ENCODE measurements at regions not wholly inside any gene's neighbourhood (a gene's known extent, or its start where the extent isn't known, plus 50 kb on each side); places are given as distances from the start of the nearest gene placed in this dataset.

DNA sequence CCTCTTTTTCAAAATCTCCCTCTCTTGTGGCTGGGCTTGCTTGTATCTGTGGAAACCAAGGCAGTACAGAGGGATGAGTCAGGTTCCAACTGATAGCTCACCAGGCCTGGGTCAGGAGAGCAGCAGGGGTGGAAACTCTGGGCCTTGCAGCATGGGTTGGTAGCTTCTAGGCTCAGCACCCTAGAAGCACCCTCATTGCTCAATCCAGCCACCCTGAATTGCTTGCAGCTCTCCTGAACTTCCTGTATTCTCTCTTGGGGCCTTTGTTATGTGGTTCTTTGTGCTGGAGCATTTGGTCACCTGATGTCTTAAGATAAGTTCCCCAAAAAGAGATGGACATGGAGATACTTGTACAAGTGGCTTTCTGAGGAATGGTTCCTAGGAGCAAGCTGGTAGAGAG, 169.4 kb downstream of the IRX5 start:
- TF ChIP-seq, protein P1, sequence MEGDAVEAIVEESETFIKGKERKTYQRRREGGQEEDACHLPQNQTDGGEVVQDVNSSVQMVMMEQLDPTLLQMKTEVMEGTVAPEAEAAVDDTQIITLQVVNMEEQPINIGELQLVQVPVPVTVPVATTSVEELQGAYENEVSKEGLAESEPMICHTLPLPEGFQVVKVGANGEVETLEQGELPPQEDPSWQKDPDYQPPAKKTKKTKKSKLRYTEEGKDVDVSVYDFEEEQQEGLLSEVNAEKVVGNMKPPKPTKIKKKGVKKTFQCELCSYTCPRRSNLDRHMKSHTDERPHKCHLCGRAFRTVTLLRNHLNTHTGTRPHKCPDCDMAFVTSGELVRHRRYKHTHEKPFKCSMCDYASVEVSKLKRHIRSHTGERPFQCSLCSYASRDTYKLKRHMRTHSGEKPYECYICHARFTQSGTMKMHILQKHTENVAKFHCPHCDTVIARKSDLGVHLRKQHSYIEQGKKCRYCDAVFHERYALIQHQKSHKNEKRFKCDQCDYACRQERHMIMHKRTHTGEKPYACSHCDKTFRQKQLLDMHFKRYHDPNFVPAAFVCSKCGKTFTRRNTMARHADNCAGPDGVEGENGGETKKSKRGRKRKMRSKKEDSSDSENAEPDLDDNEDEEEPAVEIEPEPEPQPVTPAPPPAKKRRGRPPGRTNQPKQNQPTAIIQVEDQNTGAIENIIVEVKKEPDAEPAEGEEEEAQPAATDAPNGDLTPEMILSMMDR (IDR thresholded peaks at IDR 0.05; ENCODE audit: low read depth, low read length) = no peak
- DNase-seq (ENCODE audit: extremely low read depth, low read depth) = no peak

DNA sequence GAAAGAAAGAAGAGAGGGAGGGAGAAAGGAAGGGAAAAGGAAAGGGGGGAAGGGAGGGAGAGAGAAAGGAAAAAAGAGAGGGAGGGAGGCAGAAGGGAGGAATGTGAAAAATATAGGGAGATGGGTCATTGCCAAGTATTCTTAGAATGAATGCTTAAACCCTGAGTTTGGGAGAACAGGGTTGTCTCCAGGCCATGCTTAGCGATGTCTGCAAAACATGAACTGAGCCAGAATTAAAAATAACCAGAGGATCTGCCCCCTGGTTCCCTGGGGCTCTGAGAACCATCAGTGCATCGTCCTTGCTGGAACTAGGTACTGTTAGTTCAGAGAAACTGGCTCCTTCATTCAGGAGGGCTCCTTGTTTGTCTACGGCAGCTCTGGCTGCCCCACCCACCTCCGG, 170.4 kb downstream of the IRX5 start:
- TF ChIP-seq, protein P1 (IDR thresholded peaks at IDR 0.05; ENCODE audit: low read depth, low read length) = no peak
- DNase-seq (ENCODE audit: extremely low read depth, low read depth) = no peak

DNA sequence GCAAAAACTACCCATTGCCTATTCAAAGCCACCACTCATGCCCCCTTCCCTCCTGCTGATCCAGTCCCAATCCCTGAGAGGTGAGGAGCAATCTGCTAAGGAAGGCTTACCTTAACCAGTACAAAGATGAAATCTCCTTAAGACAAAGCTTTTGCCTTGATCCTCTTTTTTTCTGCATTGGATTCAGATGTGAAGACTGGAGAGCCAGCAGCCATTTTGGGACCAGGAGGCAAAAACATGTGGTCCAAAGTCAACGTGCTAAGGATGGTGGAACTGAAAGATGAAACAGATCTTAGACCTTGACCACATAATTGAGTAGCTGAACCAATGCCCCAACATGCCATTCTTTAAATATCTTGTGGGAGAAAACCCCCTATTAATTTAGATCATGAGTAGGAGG, 171.4 kb downstream of the IRX5 start:
- TF ChIP-seq, protein P1 (IDR thresholded peaks at IDR 0.05; ENCODE audit: low read depth, low read length) = no peak
- DNase-seq (ENCODE audit: extremely low read depth, low read depth) = no peak

DNA sequence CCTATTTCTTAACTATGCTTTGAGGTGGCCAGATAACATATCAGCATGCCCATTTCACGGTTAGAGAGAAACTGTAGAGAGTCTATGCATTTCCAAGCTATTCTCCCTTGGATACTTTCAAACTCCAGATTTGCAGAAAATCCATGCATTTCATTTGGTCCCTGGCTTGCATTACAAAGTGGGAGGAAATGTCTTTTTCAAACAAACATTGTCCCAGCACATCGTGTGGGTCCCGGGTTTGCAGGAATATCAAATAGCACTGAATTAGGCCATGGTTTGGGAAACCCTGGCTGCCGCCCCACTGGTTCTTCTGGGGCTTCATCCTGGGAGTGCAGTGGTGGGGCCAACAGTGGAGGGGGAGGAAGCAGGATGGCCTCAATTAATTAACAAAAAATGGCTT, 171.9 kb downstream of the IRX5 start:
- TF ChIP-seq, protein P1 (IDR thresholded peaks at IDR 0.05; ENCODE audit: low read depth, low read length) = no peak
- no peak for DNase-seq (ENCODE audit: extremely low read depth, low read depth)

DNA sequence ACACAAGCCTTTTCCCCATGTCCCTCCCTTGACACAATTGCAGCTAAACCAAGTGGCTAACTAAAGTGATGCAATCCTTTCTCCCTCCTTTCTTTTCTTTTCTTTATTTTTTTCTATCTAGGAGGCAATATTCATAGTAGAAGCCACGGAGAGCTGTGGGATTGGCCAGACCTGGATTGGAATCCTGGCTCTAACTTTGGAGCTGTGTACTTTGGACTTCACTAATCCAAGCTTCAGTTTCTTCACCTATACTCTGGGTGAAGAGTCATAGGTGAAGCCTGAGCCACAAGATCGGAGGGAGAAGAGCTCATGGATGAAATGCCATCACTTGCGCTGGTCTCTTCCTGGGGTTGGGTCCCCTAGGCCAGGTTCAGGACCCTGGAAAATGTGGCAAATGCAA, 177.2 kb downstream of the IRX5 start:
- TF ChIP-seq, protein P1 (IDR thresholded peaks at IDR 0.05; ENCODE audit: low read depth, low read length) = no peak
- DNase-seq (ENCODE audit: extremely low read depth, low read depth) = no peak

DNA sequence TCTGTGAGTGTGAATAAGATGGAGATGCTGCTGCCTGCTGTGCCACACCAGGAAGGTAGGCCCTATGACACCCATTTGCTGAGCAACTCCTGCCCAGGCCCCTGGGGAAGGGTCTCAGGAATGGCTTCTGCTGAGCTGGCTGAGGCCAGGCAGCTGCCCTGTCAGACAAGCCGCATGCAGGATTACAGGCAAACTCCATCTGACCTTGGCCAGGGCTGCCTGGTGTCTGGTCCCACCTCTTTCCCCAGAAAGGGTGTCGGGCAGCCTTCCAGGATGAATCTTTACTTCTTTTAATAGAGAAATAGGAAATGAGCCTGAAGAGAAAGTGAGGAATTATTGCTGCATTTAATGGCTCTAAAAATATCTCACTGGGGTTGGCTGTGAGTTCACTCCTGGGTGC, 182.5 kb downstream of the IRX5 start:
- no peak for DNase-seq (ENCODE audit: extremely low read depth, low read depth)
- TF ChIP-seq, protein P1 (IDR thresholded peaks at IDR 0.05; ENCODE audit: low read depth, low read length) = no peak

DNA sequence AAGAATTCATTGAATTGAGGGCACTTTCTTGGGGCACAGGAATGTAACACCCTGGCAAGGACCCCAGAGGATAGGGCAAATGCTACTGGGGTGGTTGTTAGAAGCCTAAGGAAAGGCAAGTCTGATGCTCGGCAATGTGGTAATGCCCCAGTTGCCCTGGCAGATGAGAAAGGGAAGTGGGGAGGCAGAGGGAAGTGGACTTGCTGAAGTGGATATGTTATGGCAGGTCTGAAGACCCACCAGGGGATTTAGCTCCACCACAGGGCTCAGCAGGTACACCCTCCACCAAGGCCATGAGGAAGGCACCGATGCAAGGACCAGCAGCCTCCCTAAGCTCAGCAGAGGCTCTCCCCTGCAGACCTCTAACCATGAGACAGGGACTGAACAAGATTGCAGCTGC, 184.8 kb downstream of the IRX5 start:
- TF ChIP-seq, protein P1 (IDR thresholded peaks at IDR 0.05; ENCODE audit: low read depth, low read length) = no peak
- DNase-seq (ENCODE audit: extremely low read depth, low read depth) = no peak
